Peyer's patch (tissue), 4 donors: ENCODE measurements at regions not wholly inside any gene's neighbourhood (a gene's known extent, or its start where the extent isn't known, plus 50 kb on each side); places are given as distances from the start of the nearest gene placed in this dataset.

Source experiments
- POLR2A ChIP-seq, 2 donors: fragments of 450-650 bp; IDR thresholded peaks; one replicate each; pipeline ENCODE4 v1.5.1; 2017; ENCODE audit warnings: antibody characterized with exemption in 2 of 2, mild to moderate bottlenecking in 2 of 2, moderate library complexity in 2 of 2
- TF ChIP-seq, protein P1 (sequence below), 6 experiments: fragments of 450-650 bp in 4 of 6; fragments of 200-600 bp in 2 of 6; sonication (generic) in 1 of 6; IDR thresholded peaks; one replicate each; pipeline ENCODE4 v1.5.1; 2017 to 2019; ENCODE audit warnings: antibody characterized with exemption in 6 of 6, mild to moderate bottlenecking in 3 of 6, moderate library complexity in 1 of 6

DNA sequence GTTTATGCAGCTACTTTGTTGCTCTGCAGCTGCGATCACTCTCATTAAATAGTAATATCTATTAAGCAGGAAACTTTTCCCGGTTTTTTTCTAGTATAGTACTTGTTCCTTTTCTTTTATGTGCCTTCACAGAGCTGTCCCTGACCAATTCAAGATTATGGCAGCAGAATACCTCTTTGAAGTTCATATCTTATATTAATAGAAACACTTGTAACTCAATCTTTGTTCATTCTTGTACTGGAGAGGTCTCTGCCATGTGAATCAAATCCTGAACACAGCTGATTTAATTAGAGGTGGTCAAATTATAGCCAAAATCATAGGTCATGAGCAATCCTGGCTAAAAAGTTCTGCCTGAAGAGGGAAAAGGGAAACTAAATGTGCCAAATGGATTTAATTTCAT lies 399.0 kb upstream of the ARHGEF26 start:
- TF ChIP-seq, protein P1, sequence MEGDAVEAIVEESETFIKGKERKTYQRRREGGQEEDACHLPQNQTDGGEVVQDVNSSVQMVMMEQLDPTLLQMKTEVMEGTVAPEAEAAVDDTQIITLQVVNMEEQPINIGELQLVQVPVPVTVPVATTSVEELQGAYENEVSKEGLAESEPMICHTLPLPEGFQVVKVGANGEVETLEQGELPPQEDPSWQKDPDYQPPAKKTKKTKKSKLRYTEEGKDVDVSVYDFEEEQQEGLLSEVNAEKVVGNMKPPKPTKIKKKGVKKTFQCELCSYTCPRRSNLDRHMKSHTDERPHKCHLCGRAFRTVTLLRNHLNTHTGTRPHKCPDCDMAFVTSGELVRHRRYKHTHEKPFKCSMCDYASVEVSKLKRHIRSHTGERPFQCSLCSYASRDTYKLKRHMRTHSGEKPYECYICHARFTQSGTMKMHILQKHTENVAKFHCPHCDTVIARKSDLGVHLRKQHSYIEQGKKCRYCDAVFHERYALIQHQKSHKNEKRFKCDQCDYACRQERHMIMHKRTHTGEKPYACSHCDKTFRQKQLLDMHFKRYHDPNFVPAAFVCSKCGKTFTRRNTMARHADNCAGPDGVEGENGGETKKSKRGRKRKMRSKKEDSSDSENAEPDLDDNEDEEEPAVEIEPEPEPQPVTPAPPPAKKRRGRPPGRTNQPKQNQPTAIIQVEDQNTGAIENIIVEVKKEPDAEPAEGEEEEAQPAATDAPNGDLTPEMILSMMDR (IDR thresholded peaks at IDR 0.05) = no peak
- no peak for TF ChIP-seq POLR2A (IDR thresholded peaks at IDR 0.05)
